GM19397 (cell line): ENCODE measurements at regions not wholly inside any gene's neighbourhood (a gene's known extent, or its start where the extent isn't known, plus 50 kb on each side); places are given as distances from the start of the nearest gene placed in this dataset.

Experiments used
- ATAC-seq: cut with Tn5 transposase; IDR thresholded peaks from one replicate; pipeline ENCODE4 v1.9.1; 2021; ENCODE audit warnings: mild to moderate bottlenecking, moderate library complexity; ENCODE audit not compliant: unreplicated experiment

- no peak for ATAC-seq
Observed at GRCh38 chr2:13091455-13091854, 374.7 kb downstream of the TRIB2 start.

- no peak for ATAC-seq
Observed at GRCh38 chr2:13091861-13092378, 375.2 kb downstream of the TRIB2 start.

DNA sequence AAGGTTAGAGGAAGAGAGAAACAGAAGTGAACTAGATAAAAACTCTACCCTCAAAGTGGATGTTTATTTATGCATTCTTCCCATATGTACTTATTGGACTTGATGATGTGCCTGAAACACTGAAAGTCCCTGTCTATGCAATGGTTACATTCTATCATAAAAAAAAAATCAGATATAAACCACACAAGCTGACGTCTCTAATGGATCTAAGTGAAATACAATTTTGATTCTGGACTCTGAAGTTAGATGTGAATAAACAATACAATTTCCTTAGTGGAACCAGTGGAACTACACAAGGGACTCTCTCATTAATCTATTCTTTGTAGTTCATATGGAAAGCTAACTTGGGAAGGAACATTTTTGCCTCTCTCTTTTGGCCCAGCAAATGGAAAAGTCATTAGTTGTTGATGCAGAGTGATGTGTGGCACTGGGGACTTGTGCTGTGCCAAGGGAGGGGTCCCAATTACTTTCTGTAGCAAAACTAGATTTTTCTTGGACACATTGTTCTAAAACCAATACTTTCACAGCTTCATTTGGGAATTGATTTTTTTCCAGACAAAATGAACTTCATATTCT, 376.8 kb downstream of the TRIB2 start:
- no peak for ATAC-seq

DNA sequence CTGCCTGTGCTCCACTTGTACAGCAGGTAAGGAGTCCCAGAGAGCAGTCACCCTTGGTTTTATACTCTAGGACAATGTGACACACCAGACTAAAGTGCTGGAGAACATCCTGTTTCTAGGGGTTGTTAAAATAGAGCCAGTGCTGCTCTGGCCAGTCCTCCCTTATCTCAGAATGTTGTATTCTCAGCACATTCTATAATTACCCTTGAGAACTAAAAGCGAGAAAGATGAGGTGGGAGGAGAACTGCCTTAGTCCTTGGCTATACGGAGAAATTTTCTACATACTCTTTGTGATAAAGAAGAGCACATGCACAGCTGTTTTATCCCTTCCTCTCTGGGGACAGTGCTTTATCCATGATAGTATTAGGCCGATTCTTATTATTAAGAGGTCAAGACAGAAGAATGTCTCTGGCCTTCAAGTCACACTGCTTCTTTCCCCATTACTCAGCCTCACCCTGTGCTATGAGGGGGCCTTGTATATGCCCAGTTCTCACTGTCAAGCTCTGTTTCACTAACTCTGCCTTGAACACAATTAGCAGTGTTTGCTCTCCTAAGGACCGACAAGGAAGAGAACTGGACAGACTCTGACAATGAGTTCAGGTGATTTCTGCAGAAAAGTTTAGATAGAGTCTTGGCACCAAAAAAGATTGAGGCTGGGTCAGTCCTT, 385.8 kb downstream of the TRIB2 start:
- no peak for ATAC-seq

- no peak for ATAC-seq
Observed at GRCh38 chr2:13103151-13103550, 386.4 kb downstream of the TRIB2 start.

DNA sequence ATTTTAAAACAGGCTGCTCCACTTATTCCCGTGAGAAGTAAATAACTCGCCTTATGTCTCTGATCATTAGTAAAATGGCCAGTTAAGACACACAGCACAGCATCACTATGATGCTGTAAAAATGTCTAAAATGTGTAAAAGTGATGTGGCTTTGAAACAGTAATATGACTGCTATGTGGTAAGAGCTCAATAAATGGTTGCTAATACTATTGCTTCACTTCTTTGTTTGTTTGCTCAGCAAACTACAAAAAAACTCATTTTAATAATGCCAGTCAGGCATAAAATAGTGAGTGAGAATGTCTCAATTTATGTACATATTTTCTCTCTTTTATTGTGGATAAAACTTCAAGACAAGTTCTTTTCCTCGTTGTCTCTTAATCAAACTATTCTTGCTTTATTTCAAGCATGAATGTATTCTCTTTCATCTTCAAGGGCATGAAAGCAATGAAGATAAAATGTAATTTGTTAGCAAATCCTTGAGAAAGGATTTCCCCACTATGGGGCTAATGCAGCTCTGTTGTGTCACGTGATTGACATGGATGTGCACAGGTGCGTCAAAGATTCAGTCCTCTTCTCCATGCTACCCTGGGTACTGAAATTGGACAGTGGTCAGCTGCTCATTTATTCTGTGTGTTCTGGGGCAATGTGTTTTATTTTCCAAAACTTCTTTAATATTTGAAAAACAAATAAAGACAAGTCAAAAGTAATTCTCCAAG, 387.2 kb downstream of the TRIB2 start:
- no peak for ATAC-seq

- ATAC-seq = no peak
Observed at GRCh38 chr2:13104723-13105122, 388.0 kb downstream of the TRIB2 start.

GRCh38 chr2:13106302-13106701, 389.6 kb downstream of the TRIB2 start:
- ATAC-seq = no peak

DNA sequence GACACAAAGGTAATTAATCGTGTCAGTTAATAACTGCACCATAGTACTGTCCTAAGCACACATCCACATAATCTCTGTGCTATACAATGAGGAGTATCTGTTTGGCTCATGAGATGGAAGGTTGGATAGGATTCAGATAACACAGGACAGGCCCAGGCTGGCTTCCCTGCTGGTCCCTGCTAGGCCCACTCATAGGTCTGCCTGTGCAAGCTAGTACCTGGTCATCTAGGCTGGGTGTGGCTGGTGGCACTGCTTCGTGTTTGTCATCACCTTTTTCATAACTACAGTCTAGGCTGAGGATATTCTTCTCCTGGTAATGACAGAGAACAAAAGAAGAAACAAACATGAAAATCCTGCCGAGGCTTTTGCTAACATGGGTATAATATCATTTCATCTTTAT, 392.8 kb downstream of the TRIB2 start:
- ATAC-seq = no peak

GRCh38 chr2:13110825-13111224, 394.1 kb downstream of the TRIB2 start:
- ATAC-seq = no peak

DNA sequence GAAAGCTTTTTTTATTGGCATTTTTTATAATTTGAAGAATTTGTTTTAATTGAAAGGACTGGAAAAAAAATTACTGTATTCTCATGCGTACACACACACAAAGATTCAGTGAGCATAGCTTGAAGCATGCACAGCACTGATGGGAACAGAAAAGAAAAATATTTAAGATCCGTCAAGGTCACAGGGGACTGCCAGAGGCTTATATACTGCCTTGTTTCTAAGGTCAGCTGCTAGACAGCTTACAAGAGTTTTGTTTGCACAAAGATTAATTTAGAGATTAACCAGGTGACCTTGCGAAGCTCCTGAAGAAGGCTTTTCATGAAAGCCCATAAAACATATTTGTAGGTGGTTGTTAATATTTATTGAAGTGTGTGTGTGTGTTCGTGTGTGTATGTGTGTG, 396.3 kb downstream of the TRIB2 start:
- no peak for ATAC-seq

DNA sequence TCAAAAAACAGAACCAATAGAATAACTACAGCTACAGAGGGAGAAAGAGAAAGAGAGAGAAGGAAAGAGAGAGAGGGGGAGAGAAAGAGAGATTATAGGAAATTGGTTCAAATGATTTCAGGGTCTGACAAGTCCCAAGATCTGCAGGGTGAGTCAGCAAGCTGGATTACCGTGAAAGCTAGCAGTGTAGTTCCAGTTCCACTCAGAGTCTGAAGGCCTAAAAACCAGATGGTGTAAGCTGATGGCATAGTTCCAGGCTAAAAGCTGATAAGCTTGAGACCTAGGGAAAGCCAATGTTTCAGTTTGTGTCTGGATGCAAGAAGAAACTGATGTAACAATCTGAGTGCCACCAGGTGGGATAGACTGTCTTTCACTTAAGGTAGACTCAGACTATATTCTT, 397.7 kb downstream of the TRIB2 start:
- ATAC-seq = no peak

GRCh38 chr2:13115643-13116042, 398.9 kb downstream of the TRIB2 start:
- no peak for ATAC-seq

GRCh38 chr2:13121096-13121495, 404.4 kb downstream of the TRIB2 start:
- no peak for ATAC-seq

GRCh38 chr2:13128139-13128538, 411.4 kb downstream of the TRIB2 start:
- no peak for ATAC-seq

- no peak for ATAC-seq
Observed at GRCh38 chr2:13135369-13135768, 418.6 kb downstream of the TRIB2 start.

- ATAC-seq = no peak
Observed at GRCh38 chr2:13135856-13136255, 419.1 kb downstream of the TRIB2 start.

DNA sequence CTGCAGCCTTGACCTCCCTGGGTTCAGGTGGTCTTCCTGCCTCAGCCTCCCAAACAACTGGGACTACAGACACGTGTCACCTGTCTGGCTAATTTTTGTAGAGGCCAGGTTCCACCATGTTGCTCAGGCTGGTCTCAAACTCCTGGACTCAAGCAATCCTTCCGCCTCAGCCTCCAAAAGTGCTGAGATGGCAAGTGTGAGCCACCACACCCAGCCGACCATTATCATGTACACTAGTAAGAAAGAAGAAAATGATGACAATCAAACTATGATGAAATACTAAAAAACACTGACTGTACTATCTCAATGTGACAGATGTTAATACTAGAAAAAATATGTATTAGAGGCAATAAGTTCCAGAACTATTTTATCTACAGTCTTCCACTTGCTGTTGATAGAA, 420.9 kb downstream of the TRIB2 start:
- no peak for ATAC-seq

- no peak for ATAC-seq
Observed at GRCh38 chr2:13141315-13141714, 424.6 kb downstream of the TRIB2 start.

- ATAC-seq = no peak
Observed at GRCh38 chr2:13143451-13143850, 426.7 kb downstream of the TRIB2 start.

- no peak for ATAC-seq
Observed at GRCh38 chr2:13156916-13157315, 440.2 kb downstream of the TRIB2 start.

- no peak for ATAC-seq
Observed at GRCh38 chr2:13158466-13158865, 441.7 kb downstream of the TRIB2 start.
